ENCODE measurements at regions not wholly inside any gene's neighbourhood (a gene's known extent, or its start where the extent isn't known, plus 50 kb on each side); places are given as distances from the start of the nearest gene placed in this dataset.

GRCh38 chr22:48976556-48977535 lies 850.8 kb downstream of the BRD1 start:
- intact Hi-C loops (cut with micrococcal nuclease) = no loop called here
- no peaks in the 10 kb centered on the region for H3K9me3 Mint-ChIP-seq
- CTCF ChIA-PET = no interaction called here
- no peak for DNase-seq
- H3K27me3 Mint-ChIP-seq (ENCODE audit: low read depth) = peaks cover 18% of the 10 kb centered on the region
- H3K4me1 Mint-ChIP-seq (ENCODE audit: low read depth) = no peaks in the 10 kb centered on the region
- no peak overlapping the region for H3K27ac Mint-ChIP-seq
- H3K36me3 Mint-ChIP-seq (ENCODE audit: low read depth) = peaks cover 1% of the 10 kb centered on the region
- H3K4me3 Mint-ChIP-seq = no peak overlapping the region

- H3K36me3 Mint-ChIP-seq (ENCODE audit: low read depth) = peaks cover 1% of the 10 kb centered on the region
- peaks cover 18% of the 10 kb centered on the region for H3K27me3 Mint-ChIP-seq (ENCODE audit: low read depth)
- intact Hi-C loops (cut with micrococcal nuclease) = no loop called here
- no peaks in the 10 kb centered on the region for H3K4me1 Mint-ChIP-seq (ENCODE audit: low read depth)
- H3K4me3 Mint-ChIP-seq = no peak overlapping the region
- H3K9me3 Mint-ChIP-seq = no peaks in the 10 kb centered on the region
- no peak overlapping the region for H3K27ac Mint-ChIP-seq
- CTCF ChIA-PET = no interaction called here
- DNase-seq = no peak
Measured at GRCh38 chr22:48975886-48976285, 851.8 kb downstream of the BRD1 start.

GRCh38 chr22:48975316-48975741 lies 852.3 kb downstream of the BRD1 start:
- CTCF ChIA-PET = no interaction called here
- no peaks in the 10 kb centered on the region for H3K9me3 Mint-ChIP-seq
- peaks cover 1% of the 10 kb centered on the region for H3K36me3 Mint-ChIP-seq (ENCODE audit: low read depth)
- DNase-seq = no peak
- H3K27me3 Mint-ChIP-seq (ENCODE audit: low read depth) = peaks cover 15% of the 10 kb centered on the region
- H3K27ac Mint-ChIP-seq = no peak overlapping the region
- no peak overlapping the region for H3K4me3 Mint-ChIP-seq
- intact Hi-C loops (cut with micrococcal nuclease) = no loop called here
- H3K4me1 Mint-ChIP-seq (ENCODE audit: low read depth) = no peaks in the 10 kb centered on the region

GRCh38 chr22:48974443-48975315 lies 853.0 kb downstream of the BRD1 start:
- H3K4me1 Mint-ChIP-seq (ENCODE audit: low read depth) = no peaks in the 10 kb centered on the region
- DNase-seq = no peak
- intact Hi-C loops (cut with micrococcal nuclease) = no loop called here
- peaks cover 1% of the 10 kb centered on the region for H3K36me3 Mint-ChIP-seq (ENCODE audit: low read depth)
- no peaks in the 10 kb centered on the region for H3K9me3 Mint-ChIP-seq
- H3K4me3 Mint-ChIP-seq = no peak overlapping the region
- H3K27me3 Mint-ChIP-seq (ENCODE audit: low read depth) = peaks cover 12% of the 10 kb centered on the region
- CTCF ChIA-PET = no interaction called here
- H3K27ac Mint-ChIP-seq = no peak overlapping the region

GRCh38 chr22:48973694-48974041 lies 854.0 kb downstream of the BRD1 start:
- Mint-ChIP-seq H3K4me1 (ENCODE audit: low read depth) (no peaks in the 10 kb centered on the region), H3K4me3 (no peak overlapping the region), H3K27ac (no peak overlapping the region), H3K36me3 (ENCODE audit: low read depth) (no peaks in the 10 kb centered on the region), H3K27me3 (ENCODE audit: low read depth) (peaks cover 9% of the 10 kb centered on the region), H3K9me3 (no peaks in the 10 kb centered on the region)
- CTCF ChIA-PET = no interaction called here
- DNase-seq = no peak
- intact Hi-C loops (cut with micrococcal nuclease) = no loop called here

DNA sequence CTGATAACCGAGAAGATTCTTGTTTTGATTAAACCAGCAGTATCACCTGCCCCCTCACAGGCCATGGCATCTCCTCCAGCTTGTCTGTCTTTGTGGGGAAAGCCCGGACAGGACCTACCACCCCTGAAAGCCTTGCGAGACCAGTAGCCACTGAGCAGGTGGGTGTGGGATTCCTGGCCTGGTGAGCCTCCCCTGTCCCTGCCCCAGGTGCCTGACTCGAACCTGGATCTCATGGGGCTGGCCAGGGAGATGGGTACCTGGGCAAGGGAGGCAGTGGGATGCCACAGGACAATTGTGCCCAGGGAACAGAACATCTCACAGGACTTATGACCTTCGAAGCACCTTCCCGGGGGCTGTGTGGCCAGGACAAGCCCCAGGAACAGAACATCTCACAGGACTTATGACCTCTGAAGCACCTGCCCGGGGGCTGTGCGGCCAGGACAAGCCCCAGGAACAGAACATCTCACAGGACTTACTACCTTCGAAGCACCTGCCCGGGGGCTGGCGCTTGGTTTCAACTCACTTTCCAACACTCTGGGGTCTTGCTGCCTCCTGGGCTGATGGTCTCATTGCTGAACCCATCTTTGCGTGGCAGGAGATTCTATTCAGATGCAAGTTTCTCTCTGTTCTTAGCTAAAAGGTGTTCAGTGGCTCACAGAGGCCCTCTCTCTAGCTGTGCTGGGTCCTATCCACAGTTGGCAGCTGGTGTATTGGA lies 854.5 kb downstream of the BRD1 start:
- Mint-ChIP-seq H3K36me3 (ENCODE audit: low read depth) (no peaks in the 10 kb centered on the region), H3K4me3 (no peak overlapping the region), H3K4me1 (ENCODE audit: low read depth) (no peaks in the 10 kb centered on the region), H3K27ac (no peak overlapping the region), H3K27me3 (ENCODE audit: low read depth) (peaks cover 9% of the 10 kb centered on the region), H3K9me3 (no peaks in the 10 kb centered on the region)
- CTCF ChIA-PET = no interaction called here
- intact Hi-C loops (cut with micrococcal nuclease) = no loop called here
- no peak for DNase-seq

DNA sequence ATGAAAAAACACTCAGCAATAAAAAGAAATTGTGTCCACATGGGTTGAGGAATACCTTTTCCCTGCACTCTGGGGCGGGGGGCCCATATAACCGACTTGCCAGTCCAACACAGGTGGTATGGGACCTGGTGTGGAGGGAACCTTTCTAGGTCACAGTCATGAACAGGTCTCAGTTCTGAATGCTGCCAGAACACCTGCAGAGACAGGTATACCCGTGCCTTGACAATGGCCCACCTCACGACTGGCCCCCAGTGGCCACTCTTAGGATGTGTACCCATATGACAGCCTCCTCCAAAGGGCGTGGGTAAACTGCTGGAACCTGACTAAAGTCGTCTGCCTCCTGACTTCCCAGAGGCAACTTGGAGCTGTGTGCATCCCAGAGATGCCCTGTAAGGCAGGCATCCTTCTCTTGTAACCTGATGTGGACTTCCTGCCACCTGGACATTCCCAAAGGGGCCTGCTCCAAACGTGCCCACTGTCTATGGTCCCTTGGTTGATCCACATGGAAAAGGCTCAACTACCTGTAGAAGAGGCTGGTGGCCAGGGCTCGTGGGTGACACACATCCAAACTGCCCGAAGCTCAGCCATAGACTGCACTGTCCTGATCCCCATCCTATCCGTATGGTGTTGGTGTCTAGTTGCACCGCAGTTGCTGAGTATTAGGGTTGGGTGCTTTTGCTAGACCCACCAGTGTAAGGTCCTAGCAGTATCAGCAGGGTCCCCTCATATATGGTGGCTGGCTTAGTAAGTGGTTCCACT lies 859.3 kb downstream of the BRD1 start:
- DNase-seq = peak; percentile 24
- Mint-ChIP-seq H3K4me1 (ENCODE audit: low read depth) (no peaks in the 10 kb centered on the region), H3K4me3 (no peak overlapping the region)

DNA sequence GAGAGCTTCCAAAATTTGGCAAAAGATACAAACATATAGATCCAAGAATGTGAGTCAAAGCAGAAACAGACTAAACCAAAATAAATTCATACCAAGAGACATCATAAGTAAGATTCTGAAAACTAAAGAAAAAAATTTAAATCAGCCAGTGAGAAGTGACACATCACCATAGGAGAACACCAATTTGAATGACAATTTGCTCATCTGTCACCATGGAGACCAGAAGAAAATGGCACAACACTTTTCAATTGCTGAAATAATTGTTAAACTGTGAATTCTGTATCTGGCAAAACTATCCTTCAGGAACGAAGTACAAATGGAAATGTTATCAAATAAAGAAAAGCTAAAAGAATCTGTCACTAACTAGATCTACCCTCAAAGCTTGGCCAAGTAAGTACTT lies 864.3 kb downstream of the BRD1 start:
- H3K4me1 Mint-ChIP-seq (ENCODE audit: low read depth) = no peaks in the 10 kb centered on the region
- peaks cover 53% of the 10 kb centered on the region for H3K27me3 Mint-ChIP-seq (ENCODE audit: low read depth)
- no peak overlapping the region for H3K27ac Mint-ChIP-seq
- intact Hi-C loops (cut with micrococcal nuclease) = no loop called here
- no peak overlapping the region for H3K4me3 Mint-ChIP-seq
- H3K36me3 Mint-ChIP-seq (ENCODE audit: low read depth) = no peaks in the 10 kb centered on the region
- DNase-seq = no peak
- CTCF ChIA-PET = no interaction called here
- H3K9me3 Mint-ChIP-seq = no peaks in the 10 kb centered on the region

More for the DNA sequence above, 859.3 kb downstream of the BRD1 start:
- H3K27ac Mint-ChIP-seq = no peak overlapping the region
- no peaks in the 10 kb centered on the region for H3K9me3 Mint-ChIP-seq
- H3K27me3 Mint-ChIP-seq (ENCODE audit: low read depth) = peaks cover 14% of the 10 kb centered on the region
- intact Hi-C loops (cut with micrococcal nuclease) = no loop called here
- no peaks in the 10 kb centered on the region for H3K36me3 Mint-ChIP-seq (ENCODE audit: low read depth)
- CTCF ChIA-PET = no interaction called here

DNA sequence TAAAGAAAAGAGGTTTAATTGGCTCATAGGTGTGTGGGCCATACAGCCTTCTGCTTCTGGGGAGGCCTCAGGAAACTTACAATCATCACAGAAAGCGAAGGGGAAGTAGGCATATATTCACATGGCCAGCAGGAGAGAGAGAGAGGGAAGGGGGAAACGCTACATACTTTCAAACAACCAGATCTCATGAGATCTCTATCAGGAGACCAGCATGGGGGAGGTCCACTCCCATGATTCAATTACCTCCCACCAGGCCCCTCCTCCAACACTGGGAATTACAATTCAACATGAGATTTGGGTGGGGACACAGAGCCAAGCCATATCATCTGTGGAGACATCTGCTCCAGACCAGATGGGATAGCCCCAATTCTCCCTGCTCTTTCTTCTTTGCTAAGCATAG lies 866.0 kb downstream of the BRD1 start:
- Mint-ChIP-seq H3K9me3 (peaks cover 1% of the 10 kb centered on the region), H3K4me3 (no peak overlapping the region), H3K4me1 (ENCODE audit: low read depth) (no peaks in the 10 kb centered on the region), H3K27me3 (ENCODE audit: low read depth) (peaks cover 51% of the 10 kb centered on the region), H3K27ac (no peak overlapping the region), H3K36me3 (ENCODE audit: low read depth) (no peaks in the 10 kb centered on the region)
- intact Hi-C loops (cut with micrococcal nuclease) = no loop called here
- CTCF ChIA-PET = no interaction called here
- DNase-seq = no peak

GRCh38 chr22:48960980-48961660 lies 866.6 kb downstream of the BRD1 start:
- H3K27me3 Mint-ChIP-seq (ENCODE audit: low read depth) = peaks cover 48% of the 10 kb centered on the region
- CTCF ChIA-PET = no interaction called here
- no peaks in the 10 kb centered on the region for H3K36me3 Mint-ChIP-seq (ENCODE audit: low read depth)
- intact Hi-C loops (cut with micrococcal nuclease) = no loop called here
- H3K4me3 Mint-ChIP-seq = no peak overlapping the region
- H3K9me3 Mint-ChIP-seq = peaks cover 1% of the 10 kb centered on the region
- no peak overlapping the region for H3K27ac Mint-ChIP-seq
- H3K4me1 Mint-ChIP-seq (ENCODE audit: low read depth) = no peaks in the 10 kb centered on the region
- DNase-seq = no peak

DNA sequence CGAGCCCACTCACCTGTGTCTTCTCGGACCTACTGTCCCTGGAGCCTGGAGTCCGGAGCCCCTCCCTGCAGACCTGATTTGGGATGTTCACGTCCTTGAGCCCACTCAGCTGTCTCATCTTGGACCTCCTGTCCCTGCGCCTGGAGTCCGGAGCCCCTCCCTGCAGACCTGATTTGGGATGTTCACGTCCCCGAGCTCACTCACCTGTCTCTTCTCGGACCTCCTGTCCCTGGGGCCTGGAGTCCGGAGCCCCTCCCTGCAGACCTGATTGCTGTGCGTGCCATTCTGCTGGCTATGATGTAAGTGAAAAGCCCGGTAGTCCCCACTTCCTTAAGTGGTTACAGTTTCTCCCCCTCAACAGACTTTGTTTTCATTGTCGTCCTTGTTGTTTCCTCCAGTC lies 867.1 kb downstream of the BRD1 start:
- CTCF ChIA-PET = no interaction called here
- Mint-ChIP-seq H3K27me3 (ENCODE audit: low read depth) (peaks cover 48% of the 10 kb centered on the region), H3K4me3 (no peak overlapping the region), H3K4me1 (ENCODE audit: low read depth) (no peaks in the 10 kb centered on the region), H3K27ac (no peak overlapping the region), H3K9me3 (peaks cover 1% of the 10 kb centered on the region), H3K36me3 (ENCODE audit: low read depth) (no peaks in the 10 kb centered on the region)
- DNase-seq = no peak
- intact Hi-C loops (cut with micrococcal nuclease) = no loop called here

All from activated naive CD4-positive, alpha-beta T cell treated with anti-CD3 and anti-CD28 coated beads for 36 hours (primary cell).